Keratinocyte (primary cell): ENCODE measurements at regions not wholly inside any gene's neighbourhood (a gene's known extent, or its start where the extent isn't known, plus 50 kb on each side); places are given as distances from the start of the nearest gene placed in this dataset.

ENCODE experiments used
- CTCF ChIP-seq, 3 experiments: IDR thresholded peaks in 1 of 3; conservative IDR thresholded peaks in 1 of 3; optimal IDR thresholded peaks in 1 of 3; 2 replicates in 2 of 3; 3 replicates in 1 of 3; pipeline versions ENCODE3 to v1.5.1; 2011; ENCODE audit warnings: low read length in 3 of 3, mild to moderate bottlenecking in 3 of 3, moderate library complexity in 2 of 3, control low read depth in 1 of 3, inconsistent platforms in 1 of 3; ENCODE audit not compliant: insufficient read depth in 2 of 3; ENCODE audit errors: extremely low read depth in 1 of 3
- EZH2 ChIP-seq: IDR thresholded peaks from one replicate; pipeline ENCODE4 v1.6.1; 2012; ENCODE audit warnings: inconsistent platforms, mild to moderate bottlenecking, low read length, moderate library complexity

- TF ChIP-seq CTCF (optimal IDR thresholded peaks at IDR 0.05 in 1 of 3, IDR thresholded peaks at IDR 0.05 in 1 of 3, conservative IDR thresholded peaks at IDR 0.05 in 1 of 3; ENCODE audit: extremely low read depth in 1 of 3, insufficient read depth in 2 of 3, low read length in 3 of 3): no peak
- TF ChIP-seq EZH2: no peak
Measured at GRCh38 chr17:73801455-73802100, 157.3 kb upstream of the SDK2 start.
